ENCODE measurements at regions not wholly inside any gene's neighbourhood (a gene's known extent, or its start where the extent isn't known, plus 50 kb on each side); places are given as distances from the start of the nearest gene placed in this dataset.

DNA sequence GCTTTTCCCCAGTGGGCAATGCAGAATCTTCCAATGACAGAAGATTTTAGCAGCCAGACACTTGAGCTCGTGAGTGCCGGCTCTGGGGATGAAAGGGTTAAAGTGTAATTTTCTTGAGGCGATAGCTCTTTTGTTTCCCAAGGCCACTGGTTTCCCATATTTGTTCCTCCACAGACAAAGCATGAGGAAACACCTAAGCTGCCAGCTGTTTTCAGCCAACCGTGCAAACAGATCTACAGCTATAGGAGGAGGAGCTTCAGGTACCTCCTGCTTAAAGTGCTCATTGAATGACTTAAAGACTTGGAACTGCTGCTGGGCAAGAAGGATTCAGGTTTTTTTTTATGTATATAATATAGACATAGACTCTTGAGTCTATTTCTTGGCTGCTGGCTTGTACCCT lies 1311.5 kb downstream of the TMEM121 start:
- POLR2A ChIA-PET: no interaction called here
- Histone ChIP-seq H2AFZ (ENCODE audit: low read length) (no peak overlapping the region), H3K9ac (ENCODE audit: insufficient read depth, low read depth, low read length) (no peak overlapping the region), H3K9me3 (ENCODE audit: low read length) (no peaks in the 10 kb centered on the region), H3K36me3 (replicated peaks in 1 of 2; ENCODE audit: control insufficient read depth in 1 of 2, insufficient read depth in 2 of 2, low read length in 2 of 2) (no peaks in the 10 kb centered on the region), H3K4me2 (ENCODE audit: low read depth, low read length) (no peak overlapping the region), H3K4me3 (replicated peaks in 1 of 3; ENCODE audit: insufficient read depth in 1 of 3, low read depth in 2 of 3, low read length in 3 of 3) (no peak overlapping the region), H3K27ac (ENCODE audit: extremely low read length, insufficient read depth, low read length) (no peak overlapping the region), H3K79me2 (ENCODE audit: insufficient read depth, low read length) (no peaks in the 10 kb centered on the region), H4K20me1 (ENCODE audit: insufficient read depth, low read length) (no peaks in the 10 kb centered on the region), H3K27me3 (ENCODE audit: control insufficient read depth in 1 of 2, insufficient read depth in 2 of 2, low read length in 2 of 2) (no peaks in the 10 kb centered on the region; a peak in 1 of 5 replicates), H3K4me1 (ENCODE audit: insufficient read depth, low read length) (peaks cover 21% of the 10 kb centered on the region)
- 50% methylated on average over 4 of the region's 4 CpGs for WGBS (ENCODE audit: low lambda C conversion rate)
- TF ChIP-seq, protein P1, sequence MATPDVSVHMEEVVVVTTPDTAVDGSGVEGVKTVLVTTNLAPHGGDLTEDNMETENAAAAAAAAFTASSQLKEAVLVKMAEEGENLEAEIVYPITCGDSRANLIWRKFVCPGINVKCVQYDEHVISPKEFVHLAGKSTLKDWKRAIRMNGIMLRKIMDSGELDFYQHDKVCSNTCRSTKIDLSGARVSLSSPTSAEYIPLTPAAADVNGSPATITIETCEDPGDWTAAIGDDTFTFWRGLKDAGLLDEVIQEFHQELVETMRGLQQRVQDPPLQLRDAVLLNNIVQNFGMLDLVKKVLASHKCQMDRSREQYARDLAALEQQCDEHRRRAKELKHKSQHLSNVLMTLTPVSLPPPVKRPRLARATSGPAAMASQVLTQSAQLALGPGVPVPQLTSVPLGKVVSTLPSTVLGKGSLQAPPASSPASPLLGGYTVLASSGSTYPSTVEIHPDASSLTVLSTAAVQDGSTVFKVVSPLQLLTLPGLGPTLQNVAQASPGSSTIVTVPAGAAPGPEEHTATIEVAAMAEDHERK (CRISPR knock-in tag; IDR thresholded peaks at IDR 0.05; ENCODE audit: low read depth): no peak
- TF ChIP-seq ZNF354B (CRISPR knock-in tag; IDR thresholded peaks at IDR 0.05) (no peak), ZNF12 (CRISPR knock-in tag; IDR thresholded peaks at IDR 0.05) (no peak), TARDBP (CRISPR knock-in tag; IDR thresholded peaks at IDR 0.05) (no peak), FOXC1 (CRISPR knock-in tag; IDR thresholded peaks at IDR 0.05; ENCODE audit: borderline replicate concordance) (no peak), ZMYM4 (CRISPR knock-in tag; IDR thresholded peaks at IDR 0.05) (no peak), RARA (CRISPR knock-in tag; IDR thresholded peaks at IDR 0.05) (no peak), PCBP2 (optimal IDR thresholded peaks at IDR 0.05; ENCODE audit: low read depth, low read length, poor library complexity, severe bottlenecking) (no peak), NFKBIZ (CRISPR knock-in tag; IDR thresholded peaks at IDR 0.05) (no peak), ZNF703 (CRISPR knock-in tag; IDR thresholded peaks at IDR 0.05; ENCODE audit: borderline replicate concordance) (no peak), CC2D1A (CRISPR knock-in tag; IDR thresholded peaks at IDR 0.05) (no peak), ZNF34 (CRISPR knock-in tag; IDR thresholded peaks at IDR 0.05; ENCODE audit: borderline replicate concordance) (no peak), ZBTB42 (CRISPR knock-in tag; IDR thresholded peaks at IDR 0.05) (no peak), PHB2 (IDR thresholded peaks at IDR 0.05; ENCODE audit: partially characterized antibody) (no peak), ATM (IDR thresholded peaks at IDR 0.05; ENCODE audit: borderline replicate concordance) (no peak), SNRNP70 (IDR thresholded peaks at IDR 0.05; ENCODE audit: low read depth, low read length) (no peak), SP140L (CRISPR knock-in tag; IDR thresholded peaks at IDR 0.05; ENCODE audit: borderline replicate concordance) (no peak), ERF (CRISPR knock-in tag; IDR thresholded peaks at IDR 0.05) (no peak)
- TF ChIP-seq, protein P2, sequence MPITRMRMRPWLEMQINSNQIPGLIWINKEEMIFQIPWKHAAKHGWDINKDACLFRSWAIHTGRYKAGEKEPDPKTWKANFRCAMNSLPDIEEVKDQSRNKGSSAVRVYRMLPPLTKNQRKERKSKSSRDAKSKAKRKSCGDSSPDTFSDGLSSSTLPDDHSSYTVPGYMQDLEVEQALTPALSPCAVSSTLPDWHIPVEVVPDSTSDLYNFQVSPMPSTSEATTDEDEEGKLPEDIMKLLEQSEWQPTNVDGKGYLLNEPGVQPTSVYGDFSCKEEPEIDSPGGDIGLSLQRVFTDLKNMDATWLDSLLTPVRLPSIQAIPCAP (CRISPR knock-in tag; IDR thresholded peaks at IDR 0.05; ENCODE audit: low read depth): no peak
- ATAC-seq (no peak), FAIRE-seq (no peak), DNase-seq (ENCODE audit: low spot score) (no peak)
- BruUV-seq (replicated peaks): no TSS peak
- intact Hi-C loops (cut with micrococcal nuclease; ENCODE audit: unreplicated experiment): no loop called here
- in situ Hi-C loops (cut with HindIII; ENCODE audit: extremely low pct_ligation_motif_present, low pct_unique_long_range_greater_than_20kb): no loop called here
- CTCF ChIA-PET (ENCODE audit: low intra/inter-chr PET ratio, low total read pairs): no interaction called here

Measured in HepG2 (cell line).